Ammon's horn (tissue), 1 donor: ENCODE measurements at regions not wholly inside any gene's neighbourhood (a gene's known extent, or its start where the extent isn't known, plus 50 kb on each side); places are given as distances from the start of the nearest gene placed in this dataset.

Source experiments
- DNase-seq: peaks from one replicate; pipeline ENCODE4 v3.0.0-alpha.2; 2016; ENCODE audit warnings: low spot score

GRCh38 chr9:16951502-16951901, 81.0 kb upstream of the BNC2 start:
- no peak for DNase-seq

- no peak for DNase-seq
These were observed 79.6 kb upstream of the BNC2 start for GRCh38 chr9:16950051-16950450.

- no peak for DNase-seq
These were observed 60.1 kb upstream of the BNC2 start for GRCh38 chr9:16930578-16930977.

GRCh38 chr9:16928179-16928945, 57.9 kb upstream of the BNC2 start:
- no peak for DNase-seq

GRCh38 chr9:16925426-16925825, 55.0 kb upstream of the BNC2 start:
- no peak for DNase-seq

GRCh38 chr9:16924311-16924915, 53.9 kb upstream of the BNC2 start:
- DNase-seq, result no peak

GRCh38 chr9:16921855-16922254, 51.4 kb upstream of the BNC2 start:
- no peak for DNase-seq
